Activated T-helper 17 cell treated with anti-CD3 and anti-CD28 coated beads, Interleukin-2, amount 50 U/mL, for 72 hours (primary cell): ENCODE measurements at regions not wholly inside any gene's neighbourhood (a gene's known extent, or its start where the extent isn't known, plus 50 kb on each side); places are given as distances from the start of the nearest gene placed in this dataset.
A peak's percentile ranks its signal among the peaks of the same experiment; 100 is the strongest.

Source experiments
- ATAC-seq: fragments of 150-1000 bp; cut with Tn5 transposase; replicated peaks from 2 replicates; pipeline ENCODE4 v1.10.0; 2021; ENCODE audit warnings: mild to moderate bottlenecking, moderate library complexity
- H3K27ac Mint-ChIP-seq: one replicate; pipeline ENCODE4 v1.8.0; 2022; ENCODE audit warnings: mixed read lengths
- H3K27me3 Mint-ChIP-seq: one replicate; pipeline ENCODE4 v1.8.0; 2022; ENCODE audit warnings: mixed read lengths
- H3K36me3 Mint-ChIP-seq: one replicate; pipeline ENCODE4 v1.8.0; 2022; ENCODE audit warnings: low read depth, mild to moderate bottlenecking, mixed read lengths
- H3K4me1 Mint-ChIP-seq: one replicate; pipeline ENCODE4 v1.8.0; 2022; ENCODE audit warnings: mixed read lengths
- H3K4me3 Mint-ChIP-seq: one replicate; pipeline ENCODE4 v1.8.0; 2022; ENCODE audit warnings: mild to moderate bottlenecking, mixed read lengths
- H3K9me3 Mint-ChIP-seq: one replicate; pipeline ENCODE4 v1.8.0; 2022; ENCODE audit warnings: mixed read lengths

- Mint-ChIP-seq H3K9me3 (peaks cover 3% of the 10 kb centered on the region), H3K27ac (no peak overlapping the region)
- ATAC-seq, result no peak
These were observed 61.9 kb upstream of the MEGF10 start for GRCh38 chr5:127228540-127229184.

GRCh38 chr5:127229185-127229889 lies 61.3 kb upstream of the MEGF10 start:
- Mint-ChIP-seq H3K27ac (no peak overlapping the region), H3K9me3 (peaks cover 3% of the 10 kb centered on the region), H3K27me3 (no peaks in the 10 kb centered on the region), H3K4me1 (peaks cover 9% of the 10 kb centered on the region), H3K4me3 (peak overlapping the region; percentile 64), H3K36me3 (no peaks in the 10 kb centered on the region)
- ATAC-seq, result peak; percentile 79

More at GRCh38 chr5:127228540-127229184, 61.9 kb upstream of the MEGF10 start:
- Mint-ChIP-seq H3K27me3 (no peaks in the 10 kb centered on the region), H3K4me3 (peak overlapping the region; percentile 64), H3K36me3 (no peaks in the 10 kb centered on the region), H3K4me1 (peaks cover 9% of the 10 kb centered on the region)

DNA sequence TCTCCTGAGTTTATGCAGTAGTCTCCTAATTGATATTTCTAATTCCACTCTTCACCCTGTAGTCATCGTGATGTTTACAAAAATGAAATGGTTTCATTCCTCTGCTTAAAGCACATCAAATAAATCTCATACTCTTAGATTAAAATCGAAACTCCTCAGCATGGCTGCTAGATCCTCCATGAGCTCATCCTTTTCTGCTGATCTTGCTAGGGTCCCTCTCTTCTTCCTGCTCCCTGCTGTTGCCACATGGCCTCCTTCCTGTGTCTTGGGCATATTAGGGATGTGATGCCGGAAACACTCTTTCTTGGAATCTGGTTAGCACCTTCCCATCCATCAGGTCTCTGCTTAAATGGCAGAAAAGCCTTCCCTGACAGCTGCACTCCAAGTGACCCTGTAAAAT lies 59.5 kb upstream of the MEGF10 start:
- peaks cover 9% of the 10 kb centered on the region for H3K4me1 Mint-ChIP-seq
- ATAC-seq, result peak; percentile 14
- H3K4me3 Mint-ChIP-seq, result peak overlapping the region; percentile 64
- H3K36me3 Mint-ChIP-seq, result no peaks in the 10 kb centered on the region
- no peaks in the 10 kb centered on the region for H3K27me3 Mint-ChIP-seq
- H3K27ac Mint-ChIP-seq, result peak overlapping the region; percentile 2
- peaks cover 3% of the 10 kb centered on the region for H3K9me3 Mint-ChIP-seq

GRCh38 chr5:127233590-127233989 lies 57.0 kb upstream of the MEGF10 start:
- H3K36me3 Mint-ChIP-seq, result no peaks in the 10 kb centered on the region
- no peak for ATAC-seq
- H3K4me1 Mint-ChIP-seq, result peaks cover 9% of the 10 kb centered on the region
- no peaks in the 10 kb centered on the region for H3K9me3 Mint-ChIP-seq
- H3K27me3 Mint-ChIP-seq, result no peaks in the 10 kb centered on the region
- H3K27ac Mint-ChIP-seq, result no peak overlapping the region
- no peak overlapping the region for H3K4me3 Mint-ChIP-seq

DNA sequence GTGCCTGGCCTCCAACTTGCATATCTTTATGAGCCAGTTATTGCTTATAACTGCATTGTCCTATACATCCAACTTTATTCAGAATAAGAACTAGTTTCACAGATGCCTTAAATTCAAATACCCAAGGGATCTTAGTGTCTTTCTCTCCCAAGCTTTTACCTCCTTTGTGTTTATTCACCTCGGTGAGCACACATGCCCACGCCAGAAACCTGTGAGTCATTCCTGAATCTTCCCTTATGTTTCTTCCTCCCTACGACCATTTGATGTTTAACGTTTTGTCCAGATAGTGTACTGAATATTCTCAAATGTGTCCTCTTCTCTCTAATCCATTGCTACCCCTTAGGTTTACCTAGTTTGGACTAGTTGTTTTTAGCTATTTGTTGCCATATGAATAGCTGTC lies 55.5 kb upstream of the MEGF10 start:
- Mint-ChIP-seq H3K4me1 (peaks cover 9% of the 10 kb centered on the region), H3K27me3 (no peaks in the 10 kb centered on the region), H3K27ac (no peak overlapping the region), H3K9me3 (no peaks in the 10 kb centered on the region), H3K4me3 (no peak overlapping the region), H3K36me3 (no peaks in the 10 kb centered on the region)
- ATAC-seq, result no peak

GRCh38 chr5:127236254-127236653 lies 54.3 kb upstream of the MEGF10 start:
- no peak overlapping the region for H3K4me3 Mint-ChIP-seq
- no peaks in the 10 kb centered on the region for H3K36me3 Mint-ChIP-seq
- no peak overlapping the region for H3K27ac Mint-ChIP-seq
- H3K9me3 Mint-ChIP-seq, result no peaks in the 10 kb centered on the region
- peaks cover 4% of the 10 kb centered on the region for H3K4me1 Mint-ChIP-seq
- peaks cover 1% of the 10 kb centered on the region for H3K27me3 Mint-ChIP-seq
- ATAC-seq, result no peak
